Neural progenitor cell (in vitro differentiated cells): ENCODE measurements at regions not wholly inside any gene's neighbourhood (a gene's known extent, or its start where the extent isn't known, plus 50 kb on each side); places are given as distances from the start of the nearest gene placed in this dataset. TPM values are rescaled to one million over a fixed set of nuclear protein-coding genes. Genes with fewer than 3 reads are reported as not detected.
A peak's percentile ranks its signal among the peaks of the same experiment; 100 is the strongest.

Experiments
- DNase-seq: peaks from one replicate; pipeline ENCODE4 v3.0.0-alpha.2; 2016; ENCODE audit warnings: low spot score
- H2AFZ ChIP-seq: fragments of 200-600 bp; sonication (generic); replicated peaks from 2 replicates; pipeline ENCODE4 v1.6.1; 2016; ENCODE audit warnings: antibody characterized with exemption
- H3F3A ChIP-seq: fragments of 200-600 bp; sonication (generic); 2 replicates; pipeline ENCODE4 v1.6.1; 2016; ENCODE audit warnings: antibody characterized with exemption, low read depth
- H3K27ac ChIP-seq: fragments of 200-600 bp; sonication (generic); 2 replicates; pipeline ENCODE4 v1.5.1; 2016; ENCODE audit warnings: mild to moderate bottlenecking
- H3K27me3 ChIP-seq: fragments of 200-600 bp; sonication (generic); 2 replicates; pipeline ENCODE4 v1.6.1; 2016; ENCODE audit warnings: mild to moderate bottlenecking, moderate library complexity
- H3K36me3 ChIP-seq: fragments of 200-600 bp; sonication (generic); 2 replicates; pipeline ENCODE4 v1.5.1; 2016
- H3K4me1 ChIP-seq: fragments of 200-600 bp; sonication (generic); 2 replicates; pipeline ENCODE4 v1.6.1; 2016; ENCODE audit warnings: mixed run types
- H3K4me2 ChIP-seq: fragments of 200-600 bp; sonication (generic); 2 replicates; pipeline ENCODE4 v1.6.1; 2016
- H3K4me3 ChIP-seq: fragments of 200-600 bp; sonication (generic); 2 replicates; pipeline ENCODE4 v1.5.1; 2016
- H3K79me2 ChIP-seq: fragments of 200-600 bp; sonication (generic); 2 replicates; pipeline ENCODE4 v1.6.1; 2016; ENCODE audit warnings: low read depth
- H3K9ac ChIP-seq: fragments of 200-600 bp; sonication (generic); 2 replicates; pipeline ENCODE4 v1.6.1; 2016
- H3K9me3 ChIP-seq: fragments of 200-600 bp; sonication (generic); 2 replicates; pipeline ENCODE4 v1.5.1; 2016; ENCODE audit warnings: low read depth
- H4K20me1 ChIP-seq: fragments of 200-600 bp; sonication (generic); 2 replicates; pipeline ENCODE4 v1.6.1; 2016; ENCODE audit warnings: low read depth
- H3K27ac Mint-ChIP-seq: 3 replicates; pipeline ENCODE4 v1.8.0; 2021; ENCODE audit warnings: mixed read lengths
- H3K27me3 Mint-ChIP-seq: 2 replicates; pipeline ENCODE4 v1.8.0; 2022; ENCODE audit warnings: low read depth, mild to moderate bottlenecking, inconsistent platforms, moderate library complexity, mixed read lengths; ENCODE audit not compliant: insufficient read depth
- H3K36me3 Mint-ChIP-seq: 3 replicates; pipeline ENCODE4 v1.8.0; 2021; ENCODE audit warnings: mixed read lengths
- H3K4me1 Mint-ChIP-seq: 3 replicates; pipeline ENCODE4 v1.8.0; 2021; ENCODE audit warnings: mixed read lengths
- H3K4me3 Mint-ChIP-seq: 3 replicates; pipeline ENCODE4 v1.8.0; 2021; ENCODE audit warnings: mild to moderate bottlenecking, moderate library complexity, mixed read lengths
- H3K9me3 Mint-ChIP-seq: 3 replicates; pipeline ENCODE4 v1.8.0; 2020; ENCODE audit warnings: mixed read lengths
- EZH2phosphoT487 ChIP-seq: fragments of 200-600 bp; sonication (generic); IDR thresholded peaks from 2 replicates; pipeline ENCODE4 v1.6.1; 2017; ENCODE audit warnings: antibody characterized with exemption
- small RNA-seq: library from RNA; depleted of rRNA; stranded (forward); fragments of <200 nt; gene quantifications from one replicate; pipeline ENCODE3, GENCODE V24; 2015

DNA sequence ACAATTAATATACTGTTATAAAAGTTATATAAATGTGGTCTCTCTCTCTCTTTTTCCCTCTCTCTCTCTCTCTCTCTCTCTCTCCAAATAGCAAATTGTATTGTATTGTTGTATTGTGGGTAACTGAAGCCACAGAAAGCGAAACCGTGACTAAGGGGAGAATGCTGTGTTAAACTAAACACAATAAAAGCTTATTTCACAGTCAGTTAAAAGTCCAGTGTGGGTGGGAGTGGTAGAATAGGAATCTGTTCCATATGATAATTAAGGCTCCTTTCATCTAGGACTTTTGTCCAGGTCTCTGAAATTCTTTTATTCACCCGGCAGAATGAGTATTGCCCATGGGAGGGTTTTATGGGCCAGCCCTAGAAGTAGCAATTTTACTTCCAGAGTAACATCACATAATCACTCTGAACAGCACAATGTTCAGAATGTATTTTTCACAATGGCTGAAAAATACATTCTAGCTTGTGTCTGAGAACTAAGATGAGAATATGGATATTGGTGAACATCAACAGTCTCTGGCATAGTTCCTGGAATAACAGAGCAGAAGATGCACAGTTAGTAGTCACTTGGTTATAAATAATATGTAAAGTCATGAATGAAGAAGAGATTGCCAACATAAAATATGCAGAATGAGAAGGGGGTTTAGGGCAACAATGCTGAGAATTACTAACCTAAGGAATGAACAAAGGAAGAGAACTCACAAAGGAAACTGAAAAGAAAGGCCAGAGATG is 399.1 kb downstream of the PLCL1 start:
- no peak for DNase-seq
- H3K4me3 ChIP-seq = no peak overlapping the region
- H3K9me3 Mint-ChIP-seq = peaks cover 10% of the 10 kb centered on the region

More for the DNA sequence above, 399.1 kb downstream of the PLCL1 start:
- Histone ChIP-seq H3K9me3 (no peaks in the 10 kb centered on the region), H3K79me2 (no peaks in the 10 kb centered on the region), H3K4me2 (no peak overlapping the region), H3K9ac (no peak overlapping the region), H4K20me1 (no peaks in the 10 kb centered on the region), H3K4me1 (no peaks in the 10 kb centered on the region), H3K27ac (no peak overlapping the region), H3K27me3 (no peaks in the 10 kb centered on the region), H3K36me3 (no peaks in the 10 kb centered on the region), H2AFZ (no peak overlapping the region), H3F3A (no peaks in the 10 kb centered on the region)
- peaks cover 4% of the 10 kb centered on the region for H3K27me3 Mint-ChIP-seq
- H3K27ac Mint-ChIP-seq = no peak overlapping the region
- no peak for TF ChIP-seq EZH2phosphoT487
- H3K36me3 Mint-ChIP-seq = peaks cover 2% of the 10 kb centered on the region
- H3K4me3 Mint-ChIP-seq = peak overlapping the region; percentile 25
- peaks cover 14% of the 10 kb centered on the region for H3K4me1 Mint-ChIP-seq

Small RNA genes lying in the stretch of these regions (small RNA-seq; reads per million reads assigned to genes)
- gene RNU7-147P = not detected
